ENCODE measurements at regions not wholly inside any gene's neighbourhood (a gene's known extent, or its start where the extent isn't known, plus 50 kb on each side); places are given as distances from the start of the nearest gene placed in this dataset.

Small RNA genes lying in the stretch of these regions (small RNA-seq; reads per million reads assigned to genes)
- gene KRT18P53: 0 reads per million in 3 donors

Measured in sigmoid colon (tissue), 3 donors.